Muscle layer of colon (tissue), 2 donors: ENCODE measurements at regions not wholly inside any gene's neighbourhood (a gene's known extent, or its start where the extent isn't known, plus 50 kb on each side); places are given as distances from the start of the nearest gene placed in this dataset.

Experiments used
- H3K27ac ChIP-seq: one replicate; pipeline ENCODE4 v1.7.0; 2013; ENCODE audit warnings: low read depth, mild to moderate bottlenecking, low read length, moderate library complexity
- H3K27me3 ChIP-seq, 2 donors: one replicate each; pipeline ENCODE4 v1.7.0; 2013; ENCODE audit warnings: low read length in 2 of 2, mild to moderate bottlenecking in 2 of 2; ENCODE audit not compliant: insufficient read depth in 2 of 2, control insufficient read depth in 1 of 2
- H3K36me3 ChIP-seq: one replicate; pipeline ENCODE4 v1.7.0; 2013; ENCODE audit warnings: mild to moderate bottlenecking, low read length; ENCODE audit not compliant: insufficient read depth
- H3K4me1 ChIP-seq: one replicate; pipeline ENCODE4 v1.7.0; 2013; ENCODE audit warnings: mild to moderate bottlenecking, low read length; ENCODE audit not compliant: insufficient read depth
- H3K4me3 ChIP-seq, 2 donors: one replicate each; pipeline ENCODE4 v1.7.0; 2013; ENCODE audit warnings: low read length in 2 of 2, low read depth in 1 of 2, mild to moderate bottlenecking in 1 of 2, moderate library complexity in 1 of 2
- H3K9ac ChIP-seq: one replicate; pipeline ENCODE4 v1.7.0; 2013; ENCODE audit warnings: low read length
- H3K9me3 ChIP-seq: one replicate; pipeline ENCODE4 v1.7.0; 2013; ENCODE audit warnings: mild to moderate bottlenecking, low read length
- donor health status: abdominal sarcoma.
- donor health status: Adenocarcinoma of cecum.

- Histone ChIP-seq H3K9ac (no peak overlapping the region), H3K27ac (no peak overlapping the region), H3K4me3 (no peak overlapping the region), H3K4me1 (no peaks in the 10 kb centered on the region), H3K36me3 (no peaks in the 10 kb centered on the region), H3K27me3 (peaks cover 0 to 3% of the 10 kb centered on the region in 2 donors), H3K9me3 (no peaks in the 10 kb centered on the region)
Measured at GRCh38 chr11:116698080-116698479, 74.7 kb downstream of the BUD13 start.

- Histone ChIP-seq H3K9ac (no peak overlapping the region), H3K4me3 (no peak overlapping the region), H3K27me3 (peaks cover 0 to 3% of the 10 kb centered on the region in 2 donors), H3K27ac (no peak overlapping the region), H3K36me3 (no peaks in the 10 kb centered on the region), H3K9me3 (no peaks in the 10 kb centered on the region), H3K4me1 (no peaks in the 10 kb centered on the region)
Measured at GRCh38 chr11:116697639-116698038, 75.1 kb downstream of the BUD13 start.

- peaks cover 0 to 3% of the 10 kb centered on the region in 2 donors for H3K27me3 ChIP-seq
- H3K27ac ChIP-seq: no peak overlapping the region
- H3K9ac ChIP-seq: no peak overlapping the region
- H3K36me3 ChIP-seq: no peaks in the 10 kb centered on the region
- H3K9me3 ChIP-seq: no peaks in the 10 kb centered on the region
- H3K4me1 ChIP-seq: no peaks in the 10 kb centered on the region
- no peak overlapping the region for H3K4me3 ChIP-seq
Measured at GRCh38 chr11:116697011-116697410, 75.8 kb downstream of the BUD13 start.

- H3K9ac ChIP-seq: no peak overlapping the region
- H3K4me3 ChIP-seq: no peak overlapping the region
- H3K36me3 ChIP-seq: no peaks in the 10 kb centered on the region
- H3K27me3 ChIP-seq: peaks cover 0 to 3% of the 10 kb centered on the region in 2 donors
- H3K4me1 ChIP-seq: no peaks in the 10 kb centered on the region
- no peak overlapping the region for H3K27ac ChIP-seq
- no peaks in the 10 kb centered on the region for H3K9me3 ChIP-seq
Measured at GRCh38 chr11:116696381-116696941, 76.3 kb downstream of the BUD13 start.

GRCh38 chr11:116695657-116696254 lies 77.0 kb downstream of the BUD13 start:
- Histone ChIP-seq H3K27ac (no peak overlapping the region), H3K4me1 (no peaks in the 10 kb centered on the region), H3K36me3 (no peaks in the 10 kb centered on the region), H3K9me3 (no peaks in the 10 kb centered on the region), H3K4me3 (no peak overlapping the region), H3K27me3 (peaks cover 0 to 3% of the 10 kb centered on the region in 2 donors), H3K9ac (no peak overlapping the region)

GRCh38 chr11:116694815-116695590 lies 77.8 kb downstream of the BUD13 start:
- Histone ChIP-seq H3K4me3 (no peak overlapping the region), H3K36me3 (no peaks in the 10 kb centered on the region), H3K4me1 (no peaks in the 10 kb centered on the region), H3K9me3 (no peaks in the 10 kb centered on the region), H3K27me3 (peaks cover 0 to 3% of the 10 kb centered on the region in 2 donors), H3K27ac (no peak overlapping the region), H3K9ac (no peak overlapping the region)

GRCh38 chr11:116694349-116694725 lies 78.5 kb downstream of the BUD13 start:
- H3K27me3 ChIP-seq: peaks cover 0 to 3% of the 10 kb centered on the region in 2 donors
- no peaks in the 10 kb centered on the region for H3K36me3 ChIP-seq
- H3K4me3 ChIP-seq: no peak overlapping the region
- H3K9ac ChIP-seq: no peak overlapping the region
- H3K4me1 ChIP-seq: no peaks in the 10 kb centered on the region
- no peak overlapping the region for H3K27ac ChIP-seq
- no peaks in the 10 kb centered on the region for H3K9me3 ChIP-seq

- no peaks in the 10 kb centered on the region for H3K36me3 ChIP-seq
- H3K9ac ChIP-seq: no peak overlapping the region
- H3K27me3 ChIP-seq: peaks cover 0 to 3% of the 10 kb centered on the region in 2 donors
- H3K27ac ChIP-seq: no peak overlapping the region
- H3K4me1 ChIP-seq: no peaks in the 10 kb centered on the region
- H3K9me3 ChIP-seq: no peaks in the 10 kb centered on the region
- H3K4me3 ChIP-seq: no peak overlapping the region
Measured at GRCh38 chr11:116693593-116694348, 79.0 kb downstream of the BUD13 start.

GRCh38 chr11:116693102-116693570 lies 79.7 kb downstream of the BUD13 start:
- H3K9me3 ChIP-seq: no peaks in the 10 kb centered on the region
- peaks cover 0 to 3% of the 10 kb centered on the region in 2 donors for H3K27me3 ChIP-seq
- no peak overlapping the region for H3K9ac ChIP-seq
- no peaks in the 10 kb centered on the region for H3K4me1 ChIP-seq
- H3K4me3 ChIP-seq: no peak overlapping the region
- H3K27ac ChIP-seq: no peak overlapping the region
- H3K36me3 ChIP-seq: no peaks in the 10 kb centered on the region

- Histone ChIP-seq H3K9ac (no peak overlapping the region), H3K36me3 (no peaks in the 10 kb centered on the region), H3K27ac (no peak overlapping the region), H3K4me3 (no peak overlapping the region), H3K4me1 (no peaks in the 10 kb centered on the region), H3K9me3 (no peaks in the 10 kb centered on the region), H3K27me3 (peaks cover 0 to 3% of the 10 kb centered on the region in 2 donors)
Measured at GRCh38 chr11:116692318-116693101, 80.3 kb downstream of the BUD13 start.
